HCT116 (cell line): ENCODE measurements at regions not wholly inside any gene's neighbourhood (a gene's known extent, or its start where the extent isn't known, plus 50 kb on each side); places are given as distances from the start of the nearest gene placed in this dataset.

Experiments
- ATAC-seq: fragments of 200-7000 bp; cut with Tn5 transposase; 2 replicates; pipeline ENCODE4 v1.9.1; 2020; ENCODE audit warnings: mild to moderate bottlenecking, moderate library complexity
- BruUV-seq: library from RNA; stranded (reverse); fragments of 400-500 nt; replicated peaks from 2 replicates; lab custom pipeline; 2021; lab: Mats Ljungman, UMichigan
- CTCF ChIA-PET: fragments of 300-600 bp; sonication (Branson Sonifier 250); formaldehyde crosslinking; loops from one replicate; lab custom pipeline; 2021; ENCODE audit warnings: antibody characterized with exemption; lab: Charles Lee
- POLR2A ChIA-PET: fragments of 300-600, 350-600 bp; sonication (Branson Sonifier 250); formaldehyde crosslinking; loops from one replicate; lab custom pipeline; 2021; ENCODE audit warnings: antibody characterized with exemption; lab: Charles Lee
- RAD21 ChIA-PET, 2 experiments: fragments of 300-600 bp; sonication (Branson Sonifier 250); formaldehyde crosslinking; loops; one replicate each; lab custom pipeline; 2023; ENCODE audit warnings: low total read pairs in 2 of 2; ENCODE audit not compliant: uncharacterized antibody in 2 of 2, unreplicated experiment in 2 of 2, low non-redundant PET in 1 of 2; lab: Charles Lee
- DNase-seq: peaks from one replicate; pipeline ENCODE4 v3.0.0-alpha.2; 2010; ENCODE audit warnings: low read depth, low spot score
- H2AFZ ChIP-seq: fragments of 200-600 bp; shearing (Covaris generic), sonication (generic); 2 replicates; pipeline ENCODE4 v1.6.1; 2017; ENCODE audit warnings: low read depth, mixed run types, mixed read lengths, antibody characterized with exemption, low read length; ENCODE audit not compliant: poor library complexity, severe bottlenecking
- H3K27ac ChIP-seq: 2 replicates; pipeline ENCODE4 v1.5.1; 2012; ENCODE audit warnings: low read depth, low read length
- H3K27me3 ChIP-seq: fragments of 200-600 bp; sonication (generic); 2 replicates; pipeline ENCODE4 v1.6.1; 2016; ENCODE audit warnings: mixed run types, low read length, mixed read lengths; ENCODE audit not compliant: insufficient read depth
- H3K36me3 ChIP-seq, 2 experiments: fragments of 200-500 bp in 1 of 2; fragments of 200-600 bp in 1 of 2; sonication (Bioruptor generic) in 1 of 2; sonication (generic) in 1 of 2; 2 replicates each; pipeline versions ENCODE4 v1.5.1 to v1.6.1; 2014 to 2016; ENCODE audit warnings: low read length in 2 of 2, inconsistent platforms in 1 of 2, mixed read lengths in 1 of 2, mixed run types in 1 of 2; ENCODE audit not compliant: insufficient read depth in 2 of 2, control insufficient read depth in 1 of 2
- H3K4me1 ChIP-seq, 2 experiments: fragments of 200-600 bp in 1 of 2; sonication (generic) in 1 of 2; 2 replicates each; pipeline versions ENCODE4 v1.5.1 to v1.6.1; 2012 to 2017; ENCODE audit warnings: low read length in 2 of 2, inconsistent platforms in 1 of 2, mild to moderate bottlenecking in 1 of 2, mixed read lengths in 1 of 2, mixed run types in 1 of 2, moderate library complexity in 1 of 2; ENCODE audit not compliant: insufficient read depth in 2 of 2, control insufficient read depth in 1 of 2
- H3K4me2 ChIP-seq: fragments of 200-600 bp; sonication (generic); 2 replicates; pipeline ENCODE4 v1.6.1; 2017; ENCODE audit warnings: mixed run types, low read length, mixed read lengths
- H3K4me3 ChIP-seq, 2 experiments: fragments of 200-600 bp in 1 of 2; sonication (generic) in 1 of 2; replicated peaks in 1 of 2; 2 replicates each; pipeline ENCODE4 v1.5.1; 2011 to 2016; ENCODE audit warnings: low read length in 2 of 2, control low read depth in 1 of 2, low read depth in 1 of 2, mild to moderate bottlenecking in 1 of 2, mixed read lengths in 1 of 2, mixed run types in 1 of 2
- H3K79me2 ChIP-seq: fragments of 200-600 bp; sonication (generic); 2 replicates; pipeline ENCODE4 v1.6.1; 2017; ENCODE audit warnings: mild to moderate bottlenecking, mixed run types, low read length, moderate library complexity, mixed read lengths; ENCODE audit not compliant: insufficient read depth
- H3K9ac ChIP-seq: fragments of 200-600 bp; sonication (generic); 2 replicates; pipeline ENCODE4 v1.6.1; 2016; ENCODE audit warnings: low read length, mixed read lengths
- H3K9me2 ChIP-seq: fragments of 200-600 bp; sonication (generic), shearing (Covaris generic); 2 replicates; pipeline ENCODE4 v1.6.1; 2017; ENCODE audit warnings: mixed run types, mild to moderate bottlenecking, moderate library complexity; ENCODE audit not compliant: insufficient read depth
- H3K9me3 ChIP-seq, 2 experiments: fragments of 200-500 bp in 1 of 2; fragments of 200-600 bp in 1 of 2; sonication (Bioruptor generic) in 1 of 2; sonication (generic) in 1 of 2; 2 replicates each; pipeline ENCODE4 v1.6.1; 2014 to 2017; ENCODE audit warnings: low read length in 2 of 2, mixed read lengths in 2 of 2, inconsistent platforms in 1 of 2, low read depth in 1 of 2, mild to moderate bottlenecking in 1 of 2, mixed run types in 1 of 2, moderate library complexity in 1 of 2; ENCODE audit not compliant: control insufficient read depth in 1 of 2, insufficient read depth in 1 of 2
- H4K20me1 ChIP-seq: fragments of 200-600 bp; sonication (generic), shearing (Covaris generic); 2 replicates; pipeline ENCODE4 v1.6.1; 2017; ENCODE audit warnings: mixed run types, mild to moderate bottlenecking, moderate library complexity; ENCODE audit not compliant: insufficient read depth
- CBX3 ChIP-seq: IDR thresholded peaks from 2 replicates; pipeline ENCODE4 v1.6.1; 2012; ENCODE audit warnings: low read depth
- ELF1 ChIP-seq: IDR thresholded peaks from 2 replicates; pipeline ENCODE4 v1.6.1; 2012; ENCODE audit warnings: low read depth, borderline replicate concordance
- EZH2 ChIP-seq: fragments of 200-600 bp; sonication (generic); IDR thresholded peaks from 2 replicates; pipeline ENCODE4 v1.6.1; 2017; ENCODE audit warnings: antibody characterized with exemption, mixed run types
- EZH2phosphoT487 ChIP-seq: fragments of 200-600 bp; IDR thresholded peaks from 2 replicates; pipeline ENCODE4 v1.6.1; 2018; ENCODE audit warnings: antibody characterized with exemption, borderline replicate concordance
- FOSL1 ChIP-seq: IDR thresholded peaks from 2 replicates; pipeline ENCODE4 v1.6.1; 2012; ENCODE audit warnings: low read depth
- JUND ChIP-seq: IDR thresholded peaks from 2 replicates; pipeline ENCODE4 v1.6.1; 2012
- POLR2A ChIP-seq: IDR thresholded peaks from 2 replicates; pipeline ENCODE4 v1.7.0; 2011; ENCODE audit warnings: borderline replicate concordance; ENCODE audit not compliant: insufficient read depth, insufficient read length; ENCODE audit errors: extremely low read depth
- POLR2AphosphoS5 ChIP-seq: IDR thresholded peaks from 2 replicates; pipeline ENCODE4 v1.6.1; 2011; ENCODE audit warnings: mild to moderate bottlenecking, low read depth, low read length, moderate library complexity
- RAD21 ChIP-seq: IDR thresholded peaks from 2 replicates; pipeline ENCODE4 v1.6.1; 2012; ENCODE audit warnings: low read depth, mild to moderate bottlenecking
- REST ChIP-seq: IDR thresholded peaks from 2 replicates; pipeline ENCODE4 v1.6.1; 2012; ENCODE audit warnings: low read depth
- SIN3A ChIP-seq: IDR thresholded peaks from 2 replicates; pipeline ENCODE4 v1.6.1; 2012; ENCODE audit warnings: low read depth
- SP1 ChIP-seq: IDR thresholded peaks from 2 replicates; pipeline ENCODE4 v1.6.1; 2012; ENCODE audit warnings: low read depth
- TCF7L2 ChIP-seq: IDR thresholded peaks from 2 replicates; pipeline ENCODE4 v1.7.0; 2011; ENCODE audit warnings: borderline replicate concordance, inconsistent platforms; ENCODE audit not compliant: insufficient read depth, insufficient read length; ENCODE audit errors: extremely low read depth
- YY1 ChIP-seq: IDR thresholded peaks from 2 replicates; pipeline ENCODE4 v1.6.1; 2011; ENCODE audit warnings: low read length, low read depth, moderate library complexity, mild to moderate bottlenecking; ENCODE audit not compliant: insufficient replicate concordance; ENCODE audit errors: extremely low read depth
- ZBTB33 ChIP-seq: IDR thresholded peaks from 2 replicates; pipeline ENCODE4 v1.6.1; 2011; ENCODE audit warnings: mild to moderate bottlenecking, low read length, moderate library complexity; ENCODE audit not compliant: insufficient replicate concordance; ENCODE audit errors: extremely low read depth
- ZFX ChIP-seq: fragments of 450-650 bp; IDR thresholded peaks from 2 replicates; pipeline ENCODE4 v1.6.1; 2017
- ZNF274 ChIP-seq: fragments of 200-500 bp; sonication (Bioruptor generic); IDR thresholded peaks from 2 replicates; pipeline ENCODE4 v1.6.1; 2014; ENCODE audit warnings: mild to moderate bottlenecking, low read depth, low read length, inconsistent platforms
- intact Hi-C: fragments of 100-400 bp; cut with micrococcal nuclease; formaldehyde crosslinking; loops from 2 replicates; pipeline ENCODE4 v1.10.0; 2022
- TF ChIP-seq, protein P1 (sequence below): IDR thresholded peaks from 2 replicates; pipeline ENCODE4 v1.6.1; 2012
- TF ChIP-seq, protein P2 (sequence below), 3 experiments: fragments of 200-600 bp in 1 of 3; sonication (generic) in 1 of 3; IDR thresholded peaks in 2 of 3; conservative IDR thresholded peaks in 1 of 3; 2 replicates each; pipeline ENCODE4 v1.5.1; 2012 to 2017; ENCODE audit warnings: low read depth in 2 of 3, low read length in 2 of 3, antibody characterized with exemption in 1 of 3, borderline replicate concordance in 1 of 3, control low read depth in 1 of 3, mild to moderate bottlenecking in 1 of 3, mixed read lengths in 1 of 3, mixed run types in 1 of 3, moderate library complexity in 1 of 3; ENCODE audit not compliant: insufficient read depth in 1 of 3

GRCh38 chr1:183739741-183740271 is 65.1 kb upstream of the RGL1 start:
- Histone ChIP-seq H3K79me2 (no peaks in the 10 kb centered on the region), H2AFZ (no peak overlapping the region), H3K4me3 (no peak overlapping the region), H3K4me1 (no peaks in the 10 kb centered on the region), H3K9me3 (no peaks in the 10 kb centered on the region), H3K36me3 (no peaks in the 10 kb centered on the region), H3K9ac (no peak overlapping the region), H3K9me2 (no peaks in the 10 kb centered on the region), H3K27ac (no peak overlapping the region), H4K20me1 (no peaks in the 10 kb centered on the region), H3K27me3 (no peaks in the 10 kb centered on the region), H3K4me2 (no peak overlapping the region)
- BruUV-seq = no TSS peak
- TF ChIP-seq FOSL1 (no peak), YY1 (no peak), REST (no peak), ZFX (no peak), SP1 (no peak), JUND (no peak), EZH2 (no peak), POLR2AphosphoS5 (no peak), ZBTB33 (no peak), SIN3A (no peak), POLR2A (no peak), RAD21 (no peak), TCF7L2 (no peak), ZNF274 (no peak), ELF1 (no peak), EZH2phosphoT487 (no peak), CBX3 (no peak)
- TF ChIP-seq, protein P1, sequence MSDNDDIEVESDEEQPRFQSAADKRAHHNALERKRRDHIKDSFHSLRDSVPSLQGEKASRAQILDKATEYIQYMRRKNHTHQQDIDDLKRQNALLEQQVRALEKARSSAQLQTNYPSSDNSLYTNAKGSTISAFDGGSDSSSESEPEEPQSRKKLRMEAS = no peak
- TF ChIP-seq, protein P2, sequence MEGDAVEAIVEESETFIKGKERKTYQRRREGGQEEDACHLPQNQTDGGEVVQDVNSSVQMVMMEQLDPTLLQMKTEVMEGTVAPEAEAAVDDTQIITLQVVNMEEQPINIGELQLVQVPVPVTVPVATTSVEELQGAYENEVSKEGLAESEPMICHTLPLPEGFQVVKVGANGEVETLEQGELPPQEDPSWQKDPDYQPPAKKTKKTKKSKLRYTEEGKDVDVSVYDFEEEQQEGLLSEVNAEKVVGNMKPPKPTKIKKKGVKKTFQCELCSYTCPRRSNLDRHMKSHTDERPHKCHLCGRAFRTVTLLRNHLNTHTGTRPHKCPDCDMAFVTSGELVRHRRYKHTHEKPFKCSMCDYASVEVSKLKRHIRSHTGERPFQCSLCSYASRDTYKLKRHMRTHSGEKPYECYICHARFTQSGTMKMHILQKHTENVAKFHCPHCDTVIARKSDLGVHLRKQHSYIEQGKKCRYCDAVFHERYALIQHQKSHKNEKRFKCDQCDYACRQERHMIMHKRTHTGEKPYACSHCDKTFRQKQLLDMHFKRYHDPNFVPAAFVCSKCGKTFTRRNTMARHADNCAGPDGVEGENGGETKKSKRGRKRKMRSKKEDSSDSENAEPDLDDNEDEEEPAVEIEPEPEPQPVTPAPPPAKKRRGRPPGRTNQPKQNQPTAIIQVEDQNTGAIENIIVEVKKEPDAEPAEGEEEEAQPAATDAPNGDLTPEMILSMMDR (IDR thresholded peaks at IDR 0.05 in 2 of 3, conservative IDR thresholded peaks at IDR 0.05 in 1 of 3; ENCODE audit: borderline replicate concordance in 1 of 3, insufficient read depth in 1 of 3, low read depth in 2 of 3, low read length in 2 of 3) = no peak
- CTCF ChIA-PET = no interaction called here
- DNase-seq (no peak), ATAC-seq (no peak)
- intact Hi-C loops = no loop called here
- RAD21 ChIA-PET = no interaction called here
- POLR2A ChIA-PET = no interaction called here
